ENCODE measurements at regions not wholly inside any gene's neighbourhood (a gene's known extent, or its start where the extent isn't known, plus 50 kb on each side); places are given as distances from the start of the nearest gene placed in this dataset.
"Not testable (repeated sequence)": the region's sequence is repeated elsewhere in the genome, so short reads cannot be mapped to it uniquely, and the experiment has no call there.

DNA sequence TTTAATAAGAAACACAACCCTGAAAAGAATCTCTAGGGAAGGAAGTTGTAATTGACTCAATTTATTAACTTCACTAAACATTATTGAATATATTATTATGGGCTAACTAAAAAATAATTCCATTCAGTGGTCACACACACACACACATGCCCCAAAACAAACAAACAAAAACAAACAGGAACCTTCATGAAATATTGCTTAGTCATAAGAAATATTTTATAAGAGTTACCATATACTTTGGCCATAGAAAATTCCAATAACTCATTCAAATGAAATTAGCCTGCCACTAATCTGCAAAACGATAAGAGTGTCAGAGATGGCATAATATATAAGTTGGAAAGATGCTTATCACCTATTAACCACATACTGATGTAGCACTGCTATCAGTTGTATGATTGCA lies 268.4 kb upstream of the AMIGO2 start:
- no peak for DNase-seq (ENCODE audit: low read depth)

GRCh38 chr12:47346251-47347019 lies 266.7 kb upstream of the AMIGO2 start:
- no peak for DNase-seq (ENCODE audit: low read depth)

- no peak for DNase-seq (ENCODE audit: low read depth)
Measured at GRCh38 chr12:47343684-47344567, 264.2 kb upstream of the AMIGO2 start.

DNA sequence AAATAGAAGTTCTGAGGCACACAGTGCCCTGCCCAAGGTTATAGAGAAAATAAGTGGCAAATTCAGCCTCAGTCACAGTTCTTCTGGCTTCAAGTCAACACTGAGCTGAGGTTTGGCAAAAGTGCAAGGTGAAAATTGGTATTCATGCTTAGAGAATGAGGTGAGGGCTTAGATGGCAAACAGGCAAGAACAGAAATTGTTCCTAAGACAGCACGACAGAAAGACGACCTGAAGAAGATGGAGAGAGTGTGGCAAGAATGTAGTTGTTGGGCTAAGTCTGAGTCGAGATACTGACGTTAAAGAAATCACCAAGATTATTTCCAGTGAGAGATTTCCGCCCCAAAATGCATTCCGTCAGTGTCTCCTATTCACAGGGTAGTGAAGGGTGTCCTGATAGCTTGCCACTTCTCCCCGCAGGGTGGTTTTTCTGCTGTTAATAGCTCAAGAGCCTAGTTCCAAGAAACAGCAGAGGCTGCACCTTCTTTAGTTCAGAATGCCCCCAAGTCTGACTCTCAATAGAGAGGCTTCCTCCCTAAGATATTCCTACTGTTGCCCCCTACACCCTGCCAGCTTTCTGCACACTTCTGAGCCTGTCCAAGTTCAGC lies 260.8 kb upstream of the AMIGO2 start:
- no peak for DNase-seq (ENCODE audit: low read depth)

DNA sequence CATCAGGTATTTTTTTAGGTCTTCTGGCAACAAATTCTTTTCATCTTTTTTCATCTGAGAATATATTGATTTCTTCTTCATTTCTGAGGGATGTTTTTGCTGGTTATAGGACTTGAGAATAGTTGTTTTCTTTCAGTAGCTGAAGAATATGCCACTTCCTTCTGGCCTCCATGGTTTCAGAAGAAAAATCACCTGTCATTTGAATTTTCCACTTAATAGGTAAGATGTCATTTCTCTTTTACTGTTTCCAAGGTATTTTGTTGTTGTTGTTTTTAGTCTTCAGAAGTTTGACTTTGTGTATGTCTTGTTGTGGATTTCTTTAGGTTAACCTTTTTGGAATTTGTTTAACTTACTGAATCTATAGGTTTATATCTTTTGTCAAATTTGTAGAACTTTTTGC lies 257.8 kb upstream of the AMIGO2 start:
- DNase-seq (ENCODE audit: low read depth) = no peak

DNA sequence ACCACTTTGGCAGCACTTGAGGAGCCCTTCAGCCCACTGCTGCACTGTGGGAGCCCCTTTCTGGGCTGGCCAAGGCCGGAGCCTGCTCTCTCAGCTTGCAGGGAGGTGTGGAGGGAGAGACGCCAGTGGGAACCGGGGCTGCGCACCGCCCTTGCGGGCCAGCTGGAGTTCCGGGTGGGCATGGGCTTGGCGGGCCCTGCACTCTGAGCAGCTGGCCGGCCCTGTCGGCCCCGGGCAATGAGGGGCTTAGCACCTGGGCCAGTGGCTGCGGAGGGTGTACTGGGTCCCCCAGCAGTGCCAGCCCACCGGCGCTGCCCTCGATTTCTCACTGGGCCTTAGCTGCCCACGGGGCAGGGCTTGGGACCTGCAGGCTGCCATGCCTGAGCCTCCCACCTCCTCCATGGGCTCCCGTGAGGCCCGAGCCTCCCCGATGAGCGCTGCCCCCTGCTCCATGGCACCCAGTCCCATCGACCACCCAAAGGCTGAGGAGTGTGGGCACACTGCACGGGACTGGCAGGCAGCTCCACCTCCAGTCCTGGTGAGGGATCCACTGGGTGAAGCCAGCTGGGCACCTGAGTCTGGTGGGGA lies 253.6 kb upstream of the AMIGO2 start:
- DNase-seq (ENCODE audit: low read depth) = not testable (repeated sequence)

DNA sequence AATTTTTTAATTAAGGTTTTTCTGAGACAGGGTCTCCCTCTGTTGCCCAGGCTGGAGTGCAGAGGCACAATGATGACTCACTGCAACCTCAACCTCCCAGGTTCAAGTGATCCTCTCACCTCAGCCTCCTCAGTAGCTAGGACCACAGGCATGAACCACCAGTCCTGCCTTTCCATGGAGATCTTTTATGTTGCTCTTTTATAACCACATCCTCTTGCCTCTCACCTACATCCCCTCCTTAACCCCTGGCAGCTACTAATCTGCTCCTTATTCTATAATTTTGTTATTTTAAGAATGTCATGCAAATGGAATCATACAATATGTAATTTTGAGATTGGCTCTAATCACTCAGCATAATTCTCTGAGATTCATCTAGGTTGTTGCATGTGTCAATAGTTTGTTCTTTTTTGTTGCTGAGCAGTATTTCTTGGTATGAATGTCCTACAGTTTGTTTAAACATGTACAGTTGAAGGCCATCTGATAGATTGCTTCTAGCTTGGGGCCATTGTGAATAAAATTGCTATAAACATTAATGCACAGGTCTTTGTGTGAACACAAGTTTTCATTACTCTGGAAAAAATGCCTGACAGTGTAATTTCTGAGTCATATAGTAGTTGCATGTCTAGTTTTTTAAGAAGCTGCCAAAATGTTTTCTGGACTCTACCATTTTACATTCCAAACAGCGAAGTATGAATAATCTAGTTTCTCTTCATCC lies 249.2 kb upstream of the AMIGO2 start:
- no peak for DNase-seq (ENCODE audit: low read depth)

GRCh38 chr12:47326190-47326589 lies 246.4 kb upstream of the AMIGO2 start:
- DNase-seq (ENCODE audit: low read depth) = no peak

DNA sequence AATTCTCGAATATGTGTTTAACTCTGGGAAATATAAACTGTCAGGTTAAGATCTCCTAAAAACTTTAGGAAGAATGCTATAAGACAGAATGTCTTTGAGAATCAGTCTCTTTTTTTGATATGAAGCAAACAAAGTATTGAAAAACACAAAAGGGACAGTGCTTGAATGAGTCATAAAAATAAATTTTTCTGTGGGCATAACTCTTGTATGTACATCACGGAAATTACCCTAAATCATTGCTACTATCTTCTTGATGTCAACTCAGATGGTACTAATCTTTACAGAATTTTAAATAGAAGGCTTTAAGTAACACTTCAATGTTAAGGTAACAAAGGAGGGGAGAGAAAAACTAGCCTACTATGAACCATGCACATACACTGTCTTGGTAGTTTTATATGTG lies 244.0 kb upstream of the AMIGO2 start:
- no peak for DNase-seq (ENCODE audit: low read depth)

DNA sequence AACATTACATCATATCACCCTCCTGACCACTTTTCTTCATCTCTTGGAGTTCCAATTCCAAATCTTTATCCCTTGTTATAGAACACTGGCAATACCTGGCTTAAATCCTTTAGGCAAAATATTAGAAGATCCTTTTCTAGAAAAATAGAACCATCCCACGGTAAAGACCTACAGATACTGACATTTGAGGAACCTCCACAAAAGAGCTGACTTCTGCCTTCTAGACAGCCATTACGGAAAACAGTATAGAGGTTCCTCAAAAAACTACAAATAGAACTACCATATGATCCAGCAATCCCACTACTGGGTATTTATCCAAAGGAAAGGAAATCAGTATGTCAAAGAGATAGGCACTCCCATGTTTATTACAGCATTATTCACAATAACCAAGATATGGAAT lies 241.7 kb upstream of the AMIGO2 start:
- no peak for DNase-seq (ENCODE audit: low read depth)

DNA sequence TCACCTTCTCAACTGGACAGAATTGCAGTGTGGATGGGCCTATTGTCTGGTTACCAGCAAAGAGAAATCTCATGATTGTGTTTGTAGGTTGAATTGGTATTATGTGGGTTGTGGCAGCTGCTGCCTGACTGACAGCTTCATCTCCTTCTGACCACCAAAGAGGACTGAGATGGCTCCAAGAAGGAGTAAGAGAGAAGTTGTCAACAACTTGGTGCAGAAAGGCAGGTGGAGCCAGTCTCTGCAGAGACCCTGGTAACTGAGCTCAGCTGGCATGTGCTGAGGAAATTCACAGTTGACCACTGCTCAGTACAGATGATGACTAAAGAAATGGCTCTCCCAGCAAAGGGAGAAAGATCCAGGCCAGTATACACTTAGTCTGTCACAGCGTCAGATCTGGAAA lies 240.0 kb upstream of the AMIGO2 start:
- no peak for DNase-seq (ENCODE audit: low read depth)

GRCh38 chr12:47318963-47319362 lies 239.2 kb upstream of the AMIGO2 start:
- no peak for DNase-seq (ENCODE audit: low read depth)

- no peak for DNase-seq (ENCODE audit: low read depth)
Measured at GRCh38 chr12:47317175-47317915, 237.6 kb upstream of the AMIGO2 start.

DNA sequence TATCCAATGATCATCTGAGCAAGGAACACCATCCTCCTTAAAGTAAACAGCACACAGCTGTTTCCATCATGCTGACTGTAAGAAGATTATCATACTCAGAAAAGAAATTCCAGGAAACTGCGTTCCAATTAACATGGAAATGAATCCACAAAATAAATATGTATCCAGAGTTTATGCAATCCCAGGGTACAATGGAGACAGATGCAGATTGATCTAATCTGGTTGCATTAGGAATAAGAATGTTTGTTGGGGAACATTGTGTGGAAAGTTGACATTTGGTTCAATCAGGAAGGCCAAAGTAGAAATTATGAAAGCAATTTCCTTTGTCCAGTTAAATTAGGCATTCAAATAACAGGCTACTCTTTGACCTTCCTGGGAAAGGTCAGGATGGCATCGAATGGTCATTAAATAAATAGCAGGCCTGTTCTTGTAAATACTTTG lies 236.9 kb upstream of the AMIGO2 start:
- DNase-seq (ENCODE audit: low read depth) = no peak

DNA sequence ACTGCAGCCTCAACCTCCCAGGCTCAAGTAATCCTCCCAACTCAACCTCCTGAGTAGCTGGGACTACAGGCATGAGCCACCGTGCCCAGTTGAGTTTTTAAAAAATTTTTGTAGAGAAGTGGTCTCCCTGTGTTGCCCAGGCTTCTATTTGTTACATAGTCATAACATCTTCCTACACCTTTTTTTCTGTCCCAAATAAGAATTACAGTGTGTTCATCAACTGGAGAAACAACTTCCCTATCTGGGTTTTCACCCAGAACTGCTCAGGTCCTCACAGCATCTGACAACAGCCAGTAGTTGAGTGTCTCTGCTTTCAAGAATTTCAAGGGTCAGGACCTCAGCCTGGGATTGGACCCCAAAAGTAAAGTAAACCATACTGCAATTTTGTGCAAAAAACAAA lies 235.2 kb upstream of the AMIGO2 start:
- DNase-seq (ENCODE audit: low read depth) = no peak

DNA sequence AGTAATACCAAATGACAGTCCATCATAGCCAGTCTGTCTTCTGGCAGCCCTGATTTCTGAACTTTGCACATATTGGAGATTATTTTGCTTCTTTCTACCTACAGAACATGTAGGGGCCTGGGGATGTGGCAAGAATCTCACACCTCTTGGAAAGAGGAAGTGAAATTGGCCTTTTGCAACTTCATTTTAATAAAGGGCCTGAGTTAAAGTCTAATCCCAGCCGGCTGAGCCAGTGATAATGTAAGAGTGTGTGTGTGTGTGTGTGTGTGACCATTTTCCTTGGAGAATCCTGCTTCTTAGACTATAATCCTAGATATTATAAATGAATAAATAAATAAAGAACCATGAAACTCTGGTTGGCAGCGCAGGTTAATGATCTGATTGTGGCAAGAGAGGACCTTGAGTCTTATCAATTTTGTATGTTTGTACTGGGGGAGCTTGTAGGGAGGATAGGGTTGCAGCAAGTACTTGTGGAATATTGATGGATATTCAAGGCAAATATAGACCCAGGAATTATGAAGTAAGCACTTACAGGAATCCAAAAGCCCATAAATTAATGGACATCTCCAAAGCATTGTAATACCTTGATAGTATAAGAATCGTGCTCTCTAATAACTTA lies 233.2 kb upstream of the AMIGO2 start:
- DNase-seq (ENCODE audit: low read depth) = no peak

DNA sequence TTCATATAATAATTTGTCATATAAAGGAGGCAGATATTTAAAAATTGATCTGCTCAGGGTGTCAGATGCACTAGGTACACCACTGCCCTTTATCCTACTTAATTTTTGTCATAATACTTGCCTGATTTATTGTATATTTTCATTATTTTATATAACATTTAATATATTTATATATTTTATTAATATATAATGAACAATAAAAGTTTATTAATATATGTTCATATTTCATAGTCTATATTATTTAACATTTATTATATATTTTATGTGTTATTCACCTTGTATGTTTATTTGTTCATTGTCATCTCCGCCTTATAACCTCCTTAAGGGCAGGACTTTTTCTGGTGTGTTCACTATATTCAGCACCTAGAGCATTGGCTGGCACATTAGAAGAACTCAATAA lies 232.4 kb upstream of the AMIGO2 start:
- DNase-seq (ENCODE audit: low read depth) = no peak

GRCh38 chr12:47311568-47311967 lies 231.8 kb upstream of the AMIGO2 start:
- DNase-seq (ENCODE audit: low read depth) = no peak

GRCh38 chr12:47311010-47311409 lies 231.3 kb upstream of the AMIGO2 start:
- DNase-seq (ENCODE audit: low read depth) = no peak

GRCh38 chr12:47308672-47309071 lies 228.9 kb upstream of the AMIGO2 start:
- DNase-seq (ENCODE audit: low read depth) = no peak

Data from T follicular helper cell (primary cell).